C4-2B (cell line): ENCODE measurements at regions not wholly inside any gene's neighbourhood (a gene's known extent, or its start where the extent isn't known, plus 50 kb on each side); places are given as distances from the start of the nearest gene placed in this dataset.

Source experiments
- ZFX ChIP-seq: fragments of 450-650 bp; IDR thresholded peaks from 2 replicates; pipeline ENCODE4 v1.6.1; 2017
- TF ChIP-seq, protein P1 (sequence below): fragments of 450-650 bp; conservative IDR thresholded peaks from 2 replicates; pipeline ENCODE4 v1.5.1; 2017; ENCODE audit warnings: mild to moderate bottlenecking

- TF ChIP-seq, protein P1, sequence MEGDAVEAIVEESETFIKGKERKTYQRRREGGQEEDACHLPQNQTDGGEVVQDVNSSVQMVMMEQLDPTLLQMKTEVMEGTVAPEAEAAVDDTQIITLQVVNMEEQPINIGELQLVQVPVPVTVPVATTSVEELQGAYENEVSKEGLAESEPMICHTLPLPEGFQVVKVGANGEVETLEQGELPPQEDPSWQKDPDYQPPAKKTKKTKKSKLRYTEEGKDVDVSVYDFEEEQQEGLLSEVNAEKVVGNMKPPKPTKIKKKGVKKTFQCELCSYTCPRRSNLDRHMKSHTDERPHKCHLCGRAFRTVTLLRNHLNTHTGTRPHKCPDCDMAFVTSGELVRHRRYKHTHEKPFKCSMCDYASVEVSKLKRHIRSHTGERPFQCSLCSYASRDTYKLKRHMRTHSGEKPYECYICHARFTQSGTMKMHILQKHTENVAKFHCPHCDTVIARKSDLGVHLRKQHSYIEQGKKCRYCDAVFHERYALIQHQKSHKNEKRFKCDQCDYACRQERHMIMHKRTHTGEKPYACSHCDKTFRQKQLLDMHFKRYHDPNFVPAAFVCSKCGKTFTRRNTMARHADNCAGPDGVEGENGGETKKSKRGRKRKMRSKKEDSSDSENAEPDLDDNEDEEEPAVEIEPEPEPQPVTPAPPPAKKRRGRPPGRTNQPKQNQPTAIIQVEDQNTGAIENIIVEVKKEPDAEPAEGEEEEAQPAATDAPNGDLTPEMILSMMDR: no peak
- TF ChIP-seq ZFX: no peak
These were observed 178.9 kb downstream of the CTTN start for GRCh38 chr11:70577258-70577603.
